Stimulated activated naive CD8-positive, alpha-beta T cell treated with anti-CD3 and anti-CD28 coated beads, Interleukin-15, Interleukin-2, amounts not matched to agents 100 U/mL and 50 U/mL, for 24 hours (primary cell): ENCODE measurements at regions not wholly inside any gene's neighbourhood (a gene's known extent, or its start where the extent isn't known, plus 50 kb on each side); places are given as distances from the start of the nearest gene placed in this dataset.
"Not testable (repeated sequence)": the region's sequence is repeated elsewhere in the genome, so short reads cannot be mapped to it uniquely, and the experiment has no call there.

Source experiments
- ATAC-seq: fragments of 150-1000 bp; cut with Tn5 transposase; one replicate; pipeline ENCODE4 v1.10.0; 2021
- DNase-seq: peaks from one replicate; pipeline ENCODE4 v3.0.0; 2021

GRCh38 chr21:28281357-28281756 is 711.3 kb downstream of the LTN1 start:
- not testable (repeated sequence) for DNase-seq, ATAC-seq

- no peak for ATAC-seq
- DNase-seq = no peak
Observed at GRCh38 chr21:28280611-28281010, 712.1 kb downstream of the LTN1 start.

GRCh38 chr21:28277324-28277723 is 715.4 kb downstream of the LTN1 start:
- no peak for ATAC-seq
- no peak for DNase-seq

- DNase-seq (no peak), ATAC-seq (no peak)
Observed at GRCh38 chr21:28272272-28272992, 720.2 kb downstream of the LTN1 start.

DNA sequence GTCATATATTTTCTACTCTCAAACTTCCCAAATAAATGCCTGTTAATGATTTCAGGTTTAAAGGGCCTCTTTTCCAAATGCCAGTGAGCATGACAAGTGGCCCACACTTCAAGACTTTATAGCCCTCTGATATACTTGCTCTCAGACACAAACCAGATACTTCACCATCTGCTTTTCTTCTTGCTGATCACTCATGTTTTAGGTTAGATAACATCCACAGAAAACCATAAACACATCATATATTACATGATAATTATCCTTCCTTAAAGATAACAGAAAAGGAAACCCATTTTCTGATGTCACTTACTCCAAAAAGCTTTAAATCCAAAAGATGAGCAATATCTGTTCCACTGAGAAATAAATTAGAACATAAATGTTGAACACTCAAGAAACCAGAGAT is 723.5 kb downstream of the LTN1 start:
- ATAC-seq = no peak

GRCh38 chr21:28268685-28269084 is 724.0 kb downstream of the LTN1 start:
- no peak for DNase-seq
- no peak for ATAC-seq

More for the DNA sequence above, 723.5 kb downstream of the LTN1 start:
- DNase-seq = no peak

- ATAC-seq = no peak
Observed at GRCh38 chr21:28267449-28267848, 725.2 kb downstream of the LTN1 start.

GRCh38 chr21:28266061-28266460 is 726.6 kb downstream of the LTN1 start:
- no peak for DNase-seq
- no peak for ATAC-seq

More at GRCh38 chr21:28267449-28267848, 725.2 kb downstream of the LTN1 start:
- no peak for DNase-seq

GRCh38 chr21:28263974-28264373 is 728.7 kb downstream of the LTN1 start:
- ATAC-seq = no peak
- DNase-seq = no peak

DNA sequence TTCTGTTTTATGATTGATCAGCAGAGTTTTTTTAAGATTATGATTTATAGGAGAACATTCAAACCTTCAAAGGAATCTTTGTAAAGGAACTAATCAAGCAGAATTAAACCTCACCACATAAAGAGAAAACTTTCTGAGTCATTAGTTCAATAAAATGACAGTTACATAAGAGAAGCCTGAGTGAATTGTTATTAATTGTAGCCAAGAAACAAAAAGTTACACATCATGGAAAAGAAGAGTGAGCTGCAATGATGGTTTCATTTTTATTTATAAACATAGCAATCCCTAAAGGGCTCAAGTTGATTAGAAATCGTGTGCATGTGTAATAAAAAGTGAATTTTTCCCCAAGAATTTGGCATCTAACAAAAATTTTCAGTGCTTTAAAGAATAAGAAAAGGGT is 731.4 kb downstream of the LTN1 start:
- ATAC-seq (no peak), DNase-seq (no peak)

GRCh38 chr21:28257276-28257675 is 735.4 kb downstream of the LTN1 start:
- ATAC-seq = no peak
- DNase-seq = no peak

- DNase-seq = no peak
- ATAC-seq = no peak
Observed at GRCh38 chr21:28256837-28257236, 735.8 kb downstream of the LTN1 start.

DNA sequence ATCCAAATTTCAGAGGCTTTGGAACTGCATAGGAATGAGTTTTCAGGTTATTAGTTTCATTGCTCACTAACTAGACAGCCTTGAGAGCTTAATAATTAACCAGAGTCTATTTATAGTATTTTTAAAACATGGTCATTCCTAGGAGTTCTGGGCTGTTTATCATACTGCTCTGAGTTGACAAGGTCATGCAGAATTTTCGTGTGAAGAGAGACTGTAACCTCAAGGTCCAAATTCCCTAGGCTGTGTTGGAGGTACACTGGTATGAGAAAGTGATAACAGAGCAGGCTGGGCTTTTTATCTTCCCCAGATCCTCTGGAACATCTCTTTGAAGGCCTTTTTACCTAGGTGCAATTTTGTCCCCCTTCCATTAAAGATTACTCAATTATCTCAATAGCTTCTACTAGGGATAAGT is 736.3 kb downstream of the LTN1 start:
- no peak for DNase-seq
- no peak for ATAC-seq

GRCh38 chr21:28253961-28254360 is 738.7 kb downstream of the LTN1 start:
- ATAC-seq (no peak), DNase-seq (no peak)

DNA sequence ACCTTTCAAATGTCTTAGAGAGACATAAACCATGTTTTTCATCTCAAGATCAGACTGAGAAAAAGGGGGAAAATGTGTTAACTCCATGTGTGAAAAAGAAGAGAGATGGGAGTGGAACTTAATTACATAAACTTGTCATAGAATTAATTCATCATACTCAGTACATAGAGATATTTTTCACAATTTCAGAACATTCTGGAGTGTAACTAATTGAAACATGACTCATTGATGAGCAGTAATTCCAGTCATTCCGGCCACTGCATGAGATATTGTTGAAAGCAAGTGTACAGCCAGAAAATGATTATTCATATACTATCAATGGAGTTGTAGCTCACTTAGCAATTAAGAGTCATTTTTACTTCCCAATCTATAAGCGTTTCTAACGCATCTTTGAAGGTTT is 739.3 kb downstream of the LTN1 start:
- ATAC-seq = no peak

DNA sequence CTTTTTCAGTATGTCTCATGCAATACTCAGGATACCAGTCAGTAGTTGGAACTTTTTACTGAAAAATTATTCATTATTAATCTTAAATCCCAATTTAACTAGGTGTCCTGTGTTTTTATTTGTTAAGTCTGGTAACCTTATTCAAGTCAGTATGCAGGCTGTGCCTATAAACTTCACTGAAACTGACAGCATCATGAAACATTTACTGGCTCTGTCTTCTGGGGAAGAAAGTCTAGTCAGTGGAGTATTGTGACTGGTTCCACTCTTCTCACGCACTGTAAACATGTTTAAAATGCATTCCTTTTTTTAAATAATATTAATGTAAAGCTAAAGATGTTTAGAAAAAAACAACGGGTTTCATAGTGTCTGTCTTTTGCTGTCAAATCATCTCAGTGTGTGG is 739.7 kb downstream of the LTN1 start:
- ATAC-seq = no peak
- no peak for DNase-seq

More for the DNA sequence above, 739.3 kb downstream of the LTN1 start:
- no peak for DNase-seq

DNA sequence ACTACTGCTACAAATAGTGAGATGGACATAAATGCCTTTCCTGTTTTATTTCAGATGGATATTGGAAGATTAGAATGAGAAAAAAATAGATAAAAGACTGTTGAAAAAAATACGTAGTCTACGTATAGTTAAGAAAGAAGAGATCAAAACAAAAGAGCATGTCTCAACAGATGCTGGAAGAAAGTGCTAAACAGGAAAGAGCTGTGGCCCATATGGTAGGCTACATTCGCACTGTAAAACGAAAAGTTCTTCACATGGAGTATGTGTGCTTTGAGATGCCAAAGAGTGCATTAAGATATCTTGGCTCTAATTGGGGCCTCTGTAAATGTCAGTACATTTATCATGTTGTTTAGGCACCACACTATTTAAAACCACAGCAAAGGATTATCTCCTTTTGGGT is 741.7 kb downstream of the LTN1 start:
- ATAC-seq = no peak
- no peak for DNase-seq

- ATAC-seq (no peak), DNase-seq (no peak)
Observed at GRCh38 chr21:28247454-28248020, 745.1 kb downstream of the LTN1 start.

GRCh38 chr21:28240586-28240985 is 752.1 kb downstream of the LTN1 start:
- DNase-seq = no peak

GRCh38 chr21:28239340-28239739 is 753.3 kb downstream of the LTN1 start:
- no peak for DNase-seq
- no peak for ATAC-seq

More at GRCh38 chr21:28240586-28240985, 752.1 kb downstream of the LTN1 start:
- ATAC-seq = no peak

GRCh38 chr21:28237661-28238060 is 755.0 kb downstream of the LTN1 start:
- ATAC-seq (no peak), DNase-seq (no peak)

- no peak for ATAC-seq
- no peak for DNase-seq
Observed at GRCh38 chr21:28235169-28235895, 757.3 kb downstream of the LTN1 start.

GRCh38 chr21:28234326-28234725 is 758.4 kb downstream of the LTN1 start:
- ATAC-seq = no peak
- no peak for DNase-seq
